ENCODE measurements at regions not wholly inside any gene's neighbourhood (a gene's known extent, or its start where the extent isn't known, plus 50 kb on each side); places are given as distances from the start of the nearest gene placed in this dataset.

GRCh38 chr3:73710340-73710739 is 85.6 kb upstream of the PDZRN3 start:
- no peak for DNase-seq
- CTCF ChIA-PET, result no interaction called here

GRCh38 chr3:73709712-73710111 is 85.0 kb upstream of the PDZRN3 start:
- Histone ChIP-seq H3K9me3 (no peaks in the 10 kb centered on the region), H3K4me3 (ENCODE audit: low read depth, low read length) (no peak overlapping the region), H3K27me3 (replicated peaks; ENCODE audit: control insufficient read depth, insufficient read depth, low read length) (no peaks in the 10 kb centered on the region), H3K4me1 (peaks cover 47% of the 10 kb centered on the region), H3K36me3 (ENCODE audit: control insufficient read depth, insufficient read depth, low read length) (no peaks in the 10 kb centered on the region)
- DNase-seq, result no peak
- no peak overlapping the region for H3K27ac Mint-ChIP-seq (ENCODE audit: unreplicated experiment)
- no peak for TF ChIP-seq CTCF (IDR thresholded peaks at IDR 0.05; ENCODE audit: insufficient read depth in 1 of 2, low read depth in 1 of 2, low read length in 1 of 2, severe bottlenecking in 1 of 2, unreplicated experiment in 1 of 2)
- POLR2A ChIA-PET, result no interaction called here
- H3K9me3 Mint-ChIP-seq (ENCODE audit: unreplicated experiment), result no peaks in the 10 kb centered on the region
- H3K4me1 Mint-ChIP-seq (ENCODE audit: low read depth, unreplicated experiment), result peaks cover 20% of the 10 kb centered on the region
- H3K27me3 Mint-ChIP-seq (ENCODE audit: insufficient read depth, unreplicated experiment), result no peaks in the 10 kb centered on the region
- no peak overlapping the region for H3K4me3 Mint-ChIP-seq (ENCODE audit: unreplicated experiment)
- CTCF ChIA-PET, result no interaction called here
- H3K36me3 Mint-ChIP-seq (ENCODE audit: insufficient read depth, unreplicated experiment), result no peaks in the 10 kb centered on the region
- BruUV-seq (replicated peaks), result no TSS peak
- intact Hi-C loops (cut with micrococcal nuclease; ENCODE audit: unreplicated experiment), result loop anchor here (5.0 kb wide), 1 partner anchor 197 kb away; no protein-coding TSS in a partner anchor

More at GRCh38 chr3:73710340-73710739, 85.6 kb upstream of the PDZRN3 start:
- Histone ChIP-seq H3K4me3 (ENCODE audit: low read depth, low read length) (no peak overlapping the region), H3K9me3 (no peaks in the 10 kb centered on the region), H3K36me3 (ENCODE audit: control insufficient read depth, insufficient read depth, low read length) (no peaks in the 10 kb centered on the region), H3K4me1 (peaks cover 47% of the 10 kb centered on the region), H3K27me3 (replicated peaks; ENCODE audit: control insufficient read depth, insufficient read depth, low read length) (no peaks in the 10 kb centered on the region)
- H3K4me1 Mint-ChIP-seq (ENCODE audit: low read depth, unreplicated experiment), result peaks cover 20% of the 10 kb centered on the region
- H3K27me3 Mint-ChIP-seq (ENCODE audit: insufficient read depth, unreplicated experiment), result no peaks in the 10 kb centered on the region
- H3K4me3 Mint-ChIP-seq (ENCODE audit: unreplicated experiment), result no peak overlapping the region
- POLR2A ChIA-PET, result no interaction called here
- BruUV-seq (replicated peaks), result no TSS peak
- H3K36me3 Mint-ChIP-seq (ENCODE audit: insufficient read depth, unreplicated experiment), result no peaks in the 10 kb centered on the region
- H3K9me3 Mint-ChIP-seq (ENCODE audit: unreplicated experiment), result no peaks in the 10 kb centered on the region
- H3K27ac Mint-ChIP-seq (ENCODE audit: unreplicated experiment), result no peak overlapping the region
- TF ChIP-seq CTCF (IDR thresholded peaks at IDR 0.05; ENCODE audit: insufficient read depth in 1 of 2, low read depth in 1 of 2, low read length in 1 of 2, severe bottlenecking in 1 of 2, unreplicated experiment in 1 of 2), result no peak
- intact Hi-C loops (cut with micrococcal nuclease; ENCODE audit: unreplicated experiment), result no loop called here

- Mint-ChIP-seq H3K27me3 (ENCODE audit: insufficient read depth, unreplicated experiment) (no peaks in the 10 kb centered on the region), H3K27ac (ENCODE audit: unreplicated experiment) (no peak overlapping the region), H3K4me3 (ENCODE audit: unreplicated experiment) (no peak overlapping the region), H3K9me3 (ENCODE audit: unreplicated experiment) (no peaks in the 10 kb centered on the region), H3K4me1 (ENCODE audit: low read depth, unreplicated experiment) (peaks cover 20% of the 10 kb centered on the region), H3K36me3 (ENCODE audit: insufficient read depth, unreplicated experiment) (no peaks in the 10 kb centered on the region)
- DNase-seq, result no peak
- Histone ChIP-seq H3K27me3 (replicated peaks; ENCODE audit: control insufficient read depth, insufficient read depth, low read length) (no peaks in the 10 kb centered on the region), H3K9me3 (no peaks in the 10 kb centered on the region), H3K4me1 (peaks cover 47% of the 10 kb centered on the region), H3K4me3 (ENCODE audit: low read depth, low read length) (no peak overlapping the region), H3K36me3 (ENCODE audit: control insufficient read depth, insufficient read depth, low read length) (no peaks in the 10 kb centered on the region)
- ChIA-PET CTCF (no interaction called here), POLR2A (no interaction called here)
- no peak for TF ChIP-seq CTCF (IDR thresholded peaks at IDR 0.05; ENCODE audit: insufficient read depth in 1 of 2, low read depth in 1 of 2, low read length in 1 of 2, severe bottlenecking in 1 of 2, unreplicated experiment in 1 of 2)
- intact Hi-C loops (cut with micrococcal nuclease; ENCODE audit: unreplicated experiment), result loop anchor here (5.0 kb wide), 1 partner anchor 197 kb away; no protein-coding TSS in a partner anchor
- no TSS peak for BruUV-seq (replicated peaks)
Measured at GRCh38 chr3:73708956-73709355, 84.2 kb upstream of the PDZRN3 start.

Measured in Caco-2 (cell line).